Loucy (cell line): ENCODE measurements at regions not wholly inside any gene's neighbourhood (a gene's known extent, or its start where the extent isn't known, plus 50 kb on each side); places are given as distances from the start of the nearest gene placed in this dataset.
"Not testable (repeated sequence)": the region's sequence is repeated elsewhere in the genome, so short reads cannot be mapped to it uniquely, and the experiment has no call there.

Experiments used
- CTCF ChIP-seq: fragments of 200-600 bp; sonication (generic); conservative IDR thresholded peaks from 2 replicates; pipeline ENCODE4 v1.5.1; 2014; ENCODE audit warnings: mild to moderate bottlenecking, antibody characterized with exemption, low read length
- EZH2phosphoT487 ChIP-seq: fragments of 200-600 bp; IDR thresholded peaks from 2 replicates; pipeline ENCODE4 v1.6.1; 2018; ENCODE audit warnings: antibody characterized with exemption, mild to moderate bottlenecking, moderate library complexity, borderline replicate concordance

- TF ChIP-seq CTCF, EZH2phosphoT487: not testable (repeated sequence)
Measured at GRCh38 chr21:6436971-6437833, 4084.2 kb upstream of the TPTE start.
